NCI-H82 (cell line): ENCODE measurements at regions not wholly inside any gene's neighbourhood (a gene's known extent, or its start where the extent isn't known, plus 50 kb on each side); places are given as distances from the start of the nearest gene placed in this dataset.

Source experiments
- DNase-seq: peaks from one replicate; lab custom pipeline; 2025; lab: John Stamatoyannopoulos, UW

DNA sequence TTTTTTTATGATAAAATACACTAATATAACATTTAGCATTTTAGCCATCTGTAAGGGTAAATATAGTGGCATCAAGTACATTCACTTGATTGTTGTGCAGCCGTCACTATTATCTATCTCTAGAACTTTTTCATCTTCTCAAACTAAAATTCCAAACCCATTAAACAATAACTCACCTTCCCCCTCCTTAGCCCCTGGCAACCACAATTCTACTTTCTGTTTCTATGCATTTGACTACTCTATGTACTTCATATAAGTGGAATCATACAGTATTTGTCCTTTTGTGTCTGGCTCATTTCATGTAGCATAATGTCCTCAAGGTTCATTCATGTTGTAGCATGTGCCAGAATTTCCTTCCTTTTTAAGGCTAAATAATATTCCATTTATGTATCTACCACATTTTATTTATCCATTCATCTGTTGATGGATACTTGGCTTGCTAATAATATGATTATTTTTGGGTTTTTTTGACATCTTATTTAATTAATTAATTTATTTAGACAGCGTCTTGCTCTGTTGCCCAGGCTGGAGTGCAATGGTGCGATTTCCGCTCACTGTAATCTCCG lies 69.6 kb upstream of the MACF1 start:
- DNase-seq = no peak

DNA sequence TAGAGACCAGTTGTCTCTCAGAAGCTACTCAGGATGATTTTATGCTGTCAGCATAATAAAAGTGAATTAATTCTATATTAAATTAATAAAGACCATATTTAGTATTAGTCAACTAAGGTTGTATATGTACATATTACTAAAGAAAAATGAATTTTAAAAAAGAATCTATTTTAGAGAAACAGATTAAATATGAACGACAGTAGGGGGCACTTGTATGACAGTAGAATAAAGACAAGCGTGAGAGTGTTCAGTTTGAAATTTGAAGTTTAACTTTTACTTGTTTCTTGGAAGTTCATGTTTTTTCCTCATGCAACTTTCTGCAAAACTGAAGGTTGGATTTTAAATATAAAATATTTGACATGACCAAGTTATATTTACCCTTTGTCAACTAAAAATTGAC lies 67.9 kb upstream of the MACF1 start:
- no peak for DNase-seq

DNA sequence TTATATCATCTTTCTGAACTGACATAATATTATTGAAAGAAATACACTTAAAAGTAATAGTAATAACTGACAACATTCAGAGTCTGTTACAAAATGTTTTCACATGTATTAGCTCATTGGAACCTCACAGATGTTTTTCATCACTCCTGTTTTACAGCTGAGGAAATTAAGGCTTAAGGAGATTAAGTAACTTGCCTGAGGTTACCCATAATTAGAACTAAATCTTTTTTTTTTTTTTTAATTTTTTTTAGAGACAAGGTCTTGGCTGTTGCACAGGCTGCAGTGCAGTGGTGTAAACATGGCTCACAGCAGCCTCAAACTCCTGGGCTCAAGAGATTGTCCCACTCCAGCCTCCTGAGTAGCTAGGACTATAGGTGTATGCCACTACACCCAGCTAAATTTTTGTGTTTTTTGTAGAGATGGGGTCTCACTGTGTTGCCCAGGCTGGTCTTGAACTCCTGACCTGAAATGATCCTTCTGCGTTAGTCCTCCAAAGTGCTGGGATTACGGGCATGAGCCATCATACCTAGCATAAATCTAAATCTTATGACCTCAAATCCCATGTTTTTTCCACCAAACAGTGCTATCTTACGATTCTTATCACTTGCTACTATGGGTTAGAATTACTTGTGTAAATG lies 64.7 kb upstream of the MACF1 start:
- DNase-seq = peak; percentile 24

DNA sequence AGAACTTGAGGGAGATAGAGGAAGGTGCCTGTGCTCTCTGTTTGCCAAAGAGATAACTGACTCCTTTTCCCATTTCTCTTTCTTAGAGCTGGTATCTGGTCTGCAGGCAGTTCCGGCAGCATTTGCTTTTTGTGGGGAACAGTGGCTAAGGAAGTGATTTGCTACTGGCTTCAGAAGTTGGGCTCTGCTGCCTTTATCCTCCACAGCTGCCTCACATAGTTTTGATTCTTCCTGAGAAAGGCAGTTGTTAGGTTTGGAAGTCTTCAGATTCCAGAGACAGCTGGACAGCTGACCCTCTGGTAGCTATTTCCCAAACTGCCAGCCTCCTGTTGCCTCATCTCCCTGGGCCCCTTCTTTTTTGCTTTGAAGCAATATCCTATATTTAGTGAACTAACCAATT lies 62.6 kb upstream of the MACF1 start:
- no peak for DNase-seq

DNA sequence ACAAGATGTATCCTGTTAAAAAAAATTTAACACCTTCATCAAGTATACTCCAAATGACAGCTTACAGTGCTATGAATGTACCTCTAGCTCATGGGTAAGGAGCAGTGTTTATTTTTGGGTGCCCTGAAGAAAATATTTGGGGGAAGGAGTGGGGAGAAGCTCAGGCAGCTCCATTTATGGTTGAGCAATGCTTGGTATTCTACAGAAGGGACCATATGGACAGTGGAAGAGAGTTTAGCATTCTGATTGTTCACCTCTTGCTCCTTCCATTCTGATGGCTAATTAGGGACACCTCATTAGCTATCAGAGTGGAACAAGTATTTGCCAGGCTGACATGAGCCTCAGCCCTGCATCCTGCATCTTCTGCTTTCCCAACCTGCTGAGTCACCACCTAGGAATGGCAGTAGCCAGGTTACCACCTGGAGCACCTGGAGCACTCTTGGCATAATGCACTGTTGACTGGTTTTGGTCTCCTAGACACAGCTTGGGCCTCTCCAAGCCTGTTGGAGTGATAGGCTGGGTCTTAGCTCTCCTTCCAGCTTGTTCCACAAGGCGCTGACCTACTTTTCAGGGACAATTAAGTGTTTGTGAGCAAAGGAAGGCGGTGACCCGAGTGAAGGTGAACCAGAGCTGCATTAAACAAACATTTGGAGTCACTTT lies 62.0 kb upstream of the MACF1 start:
- DNase-seq = no peak

DNA sequence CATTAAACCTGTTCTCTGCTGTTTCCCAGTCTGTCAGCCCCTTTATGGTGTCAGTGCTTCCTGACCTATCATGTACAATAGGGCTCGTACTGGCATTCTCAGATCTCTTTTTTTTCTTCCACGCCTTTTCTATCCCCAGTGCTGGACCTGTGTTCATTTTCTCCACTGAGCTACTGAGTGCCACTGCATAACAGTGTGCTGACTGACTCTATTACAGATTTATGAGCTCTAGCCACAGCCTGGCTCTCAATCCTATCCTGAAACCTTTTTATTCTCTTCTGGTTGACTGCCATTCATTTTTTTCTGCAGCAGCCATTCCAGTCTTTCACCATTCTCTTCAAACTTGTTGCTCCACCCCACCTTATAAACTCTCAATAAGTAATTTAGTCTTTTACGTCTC lies 59.6 kb upstream of the MACF1 start:
- DNase-seq = no peak

DNA sequence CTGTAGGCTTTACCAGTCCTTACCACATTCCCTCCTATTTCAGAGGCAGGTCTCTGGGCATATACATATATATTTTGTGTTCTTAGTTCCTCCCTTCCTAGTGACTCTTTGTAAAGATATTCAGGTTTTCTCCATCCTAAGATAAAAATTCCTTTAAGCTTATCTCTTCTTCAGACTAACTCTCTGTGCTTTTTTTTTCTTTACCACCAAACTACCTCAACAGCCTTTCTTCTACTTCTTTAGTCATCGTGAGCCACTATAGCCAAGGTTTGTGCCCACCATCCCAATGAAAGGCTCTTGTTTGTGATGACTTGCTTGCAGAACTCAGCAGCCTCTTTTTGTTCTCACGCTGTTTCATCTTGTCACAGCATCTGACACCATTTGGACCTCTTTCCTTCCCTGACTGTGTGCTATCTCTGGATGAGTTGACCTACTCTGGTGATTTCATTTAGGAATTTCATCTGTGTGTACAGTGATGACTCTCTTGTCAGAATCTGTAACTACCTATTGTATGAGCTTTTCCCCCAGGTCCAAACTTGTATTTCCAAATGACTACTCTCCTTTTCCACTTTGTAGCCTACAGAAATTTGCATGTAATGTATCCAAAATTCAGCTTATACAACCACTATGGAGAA lies 59.0 kb upstream of the MACF1 start:
- DNase-seq = no peak

DNA sequence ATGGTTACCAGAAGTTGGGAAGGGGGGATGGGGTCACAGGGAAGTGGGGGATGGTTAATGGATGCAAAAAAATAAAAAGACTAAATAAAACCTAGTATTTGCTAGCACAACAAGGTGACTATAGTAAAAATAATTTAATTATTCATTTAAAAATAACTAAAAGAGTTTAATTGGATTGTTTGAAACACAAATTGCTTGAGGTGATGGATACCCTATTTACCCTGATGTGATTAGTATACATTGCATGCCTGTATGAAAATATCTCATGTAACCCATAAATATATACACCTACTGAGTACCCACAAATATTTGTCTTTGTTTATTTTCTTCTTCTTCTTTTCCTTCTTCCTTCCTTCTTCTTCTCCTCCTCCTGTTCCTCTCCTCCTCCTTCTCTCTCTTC lies 57.8 kb upstream of the MACF1 start:
- no peak for DNase-seq

DNA sequence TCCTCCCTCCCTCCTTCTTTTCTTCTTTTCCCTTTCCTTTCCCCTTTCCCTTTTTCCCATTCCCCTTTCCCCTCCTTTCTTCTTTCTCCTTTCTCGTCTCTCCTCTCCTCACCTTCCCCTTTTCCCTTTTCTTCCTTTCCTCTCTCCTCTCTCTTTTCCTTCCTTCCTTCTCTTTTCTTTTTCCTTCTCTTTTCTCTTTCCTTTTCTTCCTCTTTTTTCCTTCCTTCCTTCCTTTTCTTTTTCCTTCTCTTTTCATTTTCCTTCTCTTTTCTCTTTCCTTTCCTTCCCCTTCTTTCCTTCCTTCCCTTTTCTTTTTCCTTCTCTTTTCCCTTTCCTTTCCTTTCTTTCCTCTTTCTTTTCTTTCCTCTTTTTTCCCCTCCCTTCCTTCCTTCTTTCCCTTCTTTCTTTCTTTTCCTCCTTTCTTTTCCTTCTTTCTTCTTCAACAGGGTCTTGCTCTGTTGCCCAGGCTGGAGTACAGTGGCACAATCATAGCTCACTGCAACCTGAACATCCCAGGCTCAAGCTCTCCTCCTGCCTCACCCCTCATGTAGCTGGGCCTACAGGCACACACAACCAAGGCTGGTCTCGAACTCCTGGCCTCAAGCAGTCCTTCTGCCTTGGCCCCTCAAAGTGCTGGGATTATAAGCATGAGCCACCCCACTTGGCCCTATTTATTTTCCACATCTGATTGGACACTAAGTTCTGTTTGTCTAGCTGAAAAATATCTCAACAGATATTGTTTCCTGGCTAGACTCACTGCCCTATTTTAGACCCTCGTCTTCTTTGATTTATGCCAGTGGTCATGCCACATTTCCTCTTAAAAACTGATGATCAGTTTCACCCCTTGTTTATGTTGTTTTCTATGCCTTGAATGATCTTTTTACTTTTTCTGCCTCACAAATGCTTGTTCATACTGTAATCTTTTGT lies 57.1 kb upstream of the MACF1 start:
- DNase-seq = no peak

DNA sequence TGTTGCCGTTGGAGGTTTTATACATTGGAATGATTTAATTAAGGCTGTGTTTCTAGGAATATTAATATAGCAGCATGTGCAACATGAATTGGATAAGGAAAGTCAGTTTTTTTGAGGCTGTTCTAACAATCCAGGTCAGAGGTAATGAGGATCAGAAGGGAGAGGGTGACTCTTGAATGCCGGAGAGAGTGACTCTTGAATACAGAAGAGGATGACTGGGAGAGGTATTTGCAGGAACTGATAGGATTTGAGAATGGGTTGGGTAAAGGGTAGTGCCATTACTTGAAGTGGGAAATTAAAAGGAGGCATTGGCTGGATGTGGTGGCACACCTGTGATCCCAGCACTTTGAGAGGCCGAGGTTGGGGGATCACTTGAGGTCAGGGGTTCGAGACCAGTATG lies 55.6 kb upstream of the MACF1 start:
- no peak for DNase-seq

DNA sequence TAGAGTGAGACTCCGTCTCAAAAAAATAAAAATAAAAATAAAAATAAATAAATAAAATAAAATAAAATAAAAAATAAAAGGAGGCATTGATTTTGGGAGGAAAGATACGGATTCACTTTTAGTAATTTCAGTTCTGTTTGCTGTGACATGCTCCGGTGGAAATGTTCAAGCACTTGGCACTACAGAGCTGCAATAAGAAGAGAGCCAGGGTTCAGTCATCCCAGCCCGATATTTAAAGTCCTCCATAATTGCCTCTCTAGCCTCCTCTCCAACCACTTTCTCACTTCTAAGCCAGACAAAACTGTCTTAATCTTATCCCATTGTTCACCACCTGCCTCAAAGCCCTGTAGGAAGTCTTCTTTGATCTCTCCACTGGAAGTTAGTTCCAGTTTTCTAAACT lies 55.0 kb upstream of the MACF1 start:
- peak; percentile 77 for DNase-seq

DNA sequence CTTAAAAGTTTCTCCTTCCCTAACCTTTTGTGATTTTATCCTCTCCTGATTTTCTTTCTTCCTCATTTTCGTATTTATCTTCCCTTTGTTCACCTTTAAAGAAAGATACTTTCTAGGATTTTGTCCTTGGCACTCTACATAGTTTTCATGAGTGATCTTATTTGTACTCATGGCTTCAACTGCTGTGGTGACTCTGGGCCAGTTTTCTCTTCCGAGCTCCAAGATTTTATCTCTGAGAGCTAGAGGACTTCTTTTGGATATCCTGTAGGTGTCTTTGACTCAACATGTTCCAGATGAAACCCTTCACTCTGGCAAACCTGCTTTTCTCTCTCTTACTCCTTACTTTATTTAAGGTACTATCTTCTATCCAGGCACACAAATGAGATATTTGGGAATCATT lies 53.7 kb upstream of the MACF1 start:
- DNase-seq = no peak

DNA sequence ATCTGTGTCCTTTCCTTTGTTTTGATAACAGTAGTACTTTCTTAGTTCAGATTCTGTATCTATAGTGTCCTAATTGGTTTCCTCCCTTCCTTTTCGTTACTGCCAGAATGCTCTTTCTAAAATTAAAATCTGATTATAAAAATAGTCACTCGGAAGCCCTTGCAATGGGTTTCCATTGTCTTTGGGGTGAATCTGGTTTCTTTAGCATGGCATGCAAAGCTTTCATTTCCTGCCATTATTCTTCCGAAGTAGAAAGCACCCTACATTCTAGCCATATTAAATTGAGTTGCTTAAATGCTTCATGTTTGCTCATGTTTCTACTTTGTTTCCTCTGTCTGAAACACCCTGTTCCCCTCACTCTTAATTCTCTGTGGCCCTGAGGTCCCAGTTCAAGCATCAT lies 53.2 kb upstream of the MACF1 start:
- no peak for DNase-seq

DNA sequence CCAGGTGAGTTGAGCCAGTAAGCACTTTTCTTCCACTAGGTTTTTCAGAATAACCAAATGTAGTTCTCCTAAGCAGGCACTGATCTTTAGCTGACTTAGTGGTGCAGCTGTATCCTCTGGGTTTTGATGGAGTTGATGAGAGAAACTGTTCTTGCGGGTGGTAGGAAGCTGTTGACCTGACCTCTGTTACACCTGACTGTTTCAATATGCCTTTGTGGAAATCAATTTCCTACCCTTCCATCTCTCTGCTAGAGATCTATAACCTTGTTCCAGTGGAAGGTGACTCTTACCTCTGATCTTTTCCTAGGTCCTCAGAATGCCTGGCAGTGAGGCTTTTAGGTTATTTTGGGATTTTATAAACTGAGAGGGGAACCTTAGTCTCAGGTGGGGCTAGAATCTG lies 51.6 kb upstream of the MACF1 start:
- no peak for DNase-seq

DNA sequence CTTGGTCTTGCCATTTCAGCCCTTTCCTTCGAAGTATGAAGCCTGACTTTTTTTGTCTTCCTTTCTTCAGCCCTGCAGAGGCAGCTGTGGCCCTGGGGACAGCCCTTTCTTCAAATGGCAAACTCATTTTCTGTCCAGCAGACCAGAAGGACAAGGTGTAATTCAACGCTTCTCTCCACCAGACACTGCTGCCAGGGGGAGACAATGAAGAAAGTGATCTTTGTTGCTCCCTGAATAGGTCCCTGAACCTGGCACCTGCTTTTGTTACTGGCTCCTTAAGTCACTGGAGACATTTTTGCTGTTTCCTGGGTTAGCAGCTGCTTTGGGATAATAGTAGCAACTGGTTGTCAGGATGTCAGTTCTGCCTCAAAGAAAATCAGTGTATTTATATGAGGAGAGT lies 50.8 kb upstream of the MACF1 start:
- no peak for DNase-seq

DNA sequence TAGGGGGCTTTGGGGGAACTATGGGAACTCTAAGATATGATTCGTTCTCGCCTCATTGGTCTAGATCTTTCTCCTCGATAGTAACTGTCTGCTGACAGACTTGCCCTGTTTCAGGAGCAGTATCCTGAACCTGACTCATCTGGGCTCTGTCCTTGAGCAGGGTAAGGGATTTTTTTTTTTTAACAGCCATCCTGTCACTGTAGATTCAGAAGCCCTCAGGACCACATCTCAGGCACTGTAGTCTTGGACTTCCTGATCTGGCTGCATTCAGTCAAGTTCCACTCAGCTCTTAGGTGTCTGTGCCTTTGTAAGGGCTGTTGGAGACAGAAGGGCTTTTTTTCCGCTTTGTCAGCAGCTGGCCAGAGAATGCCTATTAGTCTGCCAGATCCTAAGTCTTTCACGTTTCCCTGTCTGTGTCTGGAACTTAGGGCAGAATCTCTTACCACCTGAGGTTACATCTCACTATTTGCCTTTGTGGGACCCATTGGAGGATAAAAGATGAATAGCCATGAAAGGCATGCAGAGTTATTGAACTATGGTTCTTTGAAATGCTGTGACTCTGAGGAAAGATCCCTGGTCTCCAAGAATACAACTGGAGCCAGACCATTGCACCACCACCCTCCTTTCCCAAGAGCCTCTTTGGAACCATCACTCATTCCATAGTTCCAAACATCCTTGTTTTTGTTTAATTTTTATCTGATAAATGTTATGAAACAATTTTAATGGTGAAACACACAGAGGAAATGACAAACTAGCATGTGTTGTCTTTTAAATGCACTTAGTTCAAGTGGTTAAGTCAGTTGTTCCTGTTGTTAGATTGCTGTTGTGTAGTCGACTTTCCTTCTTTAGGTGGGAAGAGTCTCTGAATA lies 49.7 kb upstream of the MACF1 start:
- peak; percentile 35 for DNase-seq
